H9 (cell line): ENCODE measurements at regions not wholly inside any gene's neighbourhood (a gene's known extent, or its start where the extent isn't known, plus 50 kb on each side); places are given as distances from the start of the nearest gene placed in this dataset.

Experiments used
- DNase-seq: peaks from one replicate; pipeline ENCODE4 v3.0.0-alpha.2; 2017
- H2AFZ ChIP-seq: one replicate; pipeline ENCODE4 v1.6.1; 2013; ENCODE audit warnings: mild to moderate bottlenecking, low read length, control low read depth, moderate library complexity
- H2AK5ac ChIP-seq: 2 replicates; pipeline ENCODE4 v1.6.1; 2013; ENCODE audit warnings: low read length, control low read depth, mixed read lengths; ENCODE audit not compliant: insufficient read length
- H2BK120ac ChIP-seq: one replicate; pipeline ENCODE4 v1.6.1; 2013; ENCODE audit warnings: low read depth, mild to moderate bottlenecking, low read length, control low read depth, inconsistent platforms; ENCODE audit not compliant: poor library complexity, severe bottlenecking
- H2BK12ac ChIP-seq: 2 replicates; pipeline ENCODE4 v1.6.1; 2013; ENCODE audit warnings: low read length, control low read depth, mixed read lengths, low read depth; ENCODE audit not compliant: insufficient read length
- H2BK15ac ChIP-seq: 2 replicates; pipeline ENCODE4 v1.6.1; 2013; ENCODE audit warnings: low read depth, low read length, control low read depth
- H2BK20ac ChIP-seq: one replicate; pipeline ENCODE4 v1.6.1; 2013; ENCODE audit warnings: low read depth, mild to moderate bottlenecking, low read length, control low read depth, inconsistent platforms; ENCODE audit not compliant: poor library complexity, severe bottlenecking
- H2BK5ac ChIP-seq: 2 replicates; pipeline ENCODE4 v1.6.1; 2013; ENCODE audit warnings: low read length, control low read depth, mixed read lengths; ENCODE audit not compliant: insufficient read length
- H3K14ac ChIP-seq: 2 replicates; pipeline ENCODE4 v1.6.1; 2013; ENCODE audit warnings: low read length, control low read depth; ENCODE audit not compliant: insufficient read depth
- H3K18ac ChIP-seq: 2 replicates; pipeline ENCODE4 v1.6.1; 2013; ENCODE audit warnings: low read depth, mild to moderate bottlenecking, mixed read lengths, low read length, control low read depth; ENCODE audit not compliant: insufficient read length
- H3K23ac ChIP-seq: 2 replicates; pipeline ENCODE4 v1.6.1; 2013; ENCODE audit warnings: low read length, control low read depth, mixed read lengths, low read depth; ENCODE audit not compliant: insufficient read length
- H3K23me2 ChIP-seq: 2 replicates; pipeline ENCODE4 v1.6.1; 2013; ENCODE audit warnings: low read depth, mild to moderate bottlenecking, mixed read lengths, low read length, control low read depth; ENCODE audit not compliant: insufficient read length, poor library complexity, severe bottlenecking
- H3K27ac ChIP-seq: 2 replicates; pipeline ENCODE4 v1.5.1; 2013; ENCODE audit warnings: low read length, control low read depth, mixed read lengths, low read depth; ENCODE audit not compliant: insufficient read length
- H3K27me3 ChIP-seq: 2 replicates; pipeline ENCODE4 v1.6.1; 2013; ENCODE audit warnings: low read length, control low read depth, inconsistent platforms; ENCODE audit not compliant: insufficient read depth
- H3K4ac ChIP-seq: 2 replicates; pipeline ENCODE4 v1.6.1; 2013; ENCODE audit warnings: low read depth, mild to moderate bottlenecking, control low read depth, inconsistent platforms, low read length, moderate library complexity
- H3K4me1 ChIP-seq: 2 replicates; pipeline ENCODE4 v1.6.1; 2013; ENCODE audit warnings: low read length, control low read depth, inconsistent platforms; ENCODE audit not compliant: insufficient read depth
- H3K4me2 ChIP-seq: 2 replicates; pipeline ENCODE4 v1.6.1; 2013; ENCODE audit warnings: low read length, control low read depth, mixed read lengths; ENCODE audit not compliant: insufficient read length, insufficient read depth
- H3K56ac ChIP-seq: 2 replicates; pipeline ENCODE4 v1.6.1; 2013; ENCODE audit warnings: low read depth, mild to moderate bottlenecking, mixed read lengths, low read length, control low read depth; ENCODE audit not compliant: insufficient read length
- H3K79me1 ChIP-seq: 2 replicates; pipeline ENCODE4 v1.6.1; 2013; ENCODE audit warnings: low read depth, mild to moderate bottlenecking, moderate library complexity, low read length, control low read depth, inconsistent platforms; ENCODE audit not compliant: insufficient read depth, poor library complexity, severe bottlenecking
- H3K79me2 ChIP-seq: 2 replicates; pipeline ENCODE4 v1.6.1; 2013; ENCODE audit warnings: low read length, control low read depth, inconsistent platforms; ENCODE audit not compliant: insufficient read depth
- H3K9ac ChIP-seq: 2 replicates; pipeline ENCODE4 v1.6.1; 2013; ENCODE audit warnings: low read length, control low read depth, mixed read lengths; ENCODE audit not compliant: insufficient read length; ENCODE audit errors: extremely low read depth
- H3K9me3 ChIP-seq: one replicate; pipeline ENCODE4 v1.6.1; 2013; ENCODE audit warnings: low read depth, low read length, inconsistent platforms; ENCODE audit not compliant: control insufficient read depth
- H3T11ph ChIP-seq: one replicate; pipeline ENCODE4 v1.6.1; 2013; ENCODE audit warnings: mild to moderate bottlenecking, low read length, control low read depth, inconsistent platforms
- H4K20me1 ChIP-seq: one replicate; pipeline ENCODE4 v1.6.1; 2013; ENCODE audit not compliant: control insufficient read depth, insufficient read length, insufficient read depth
- H4K5ac ChIP-seq: 2 replicates; pipeline ENCODE4 v1.6.1; 2013; ENCODE audit warnings: low read depth, mild to moderate bottlenecking, mixed read lengths, low read length, control low read depth; ENCODE audit not compliant: insufficient read length
- H4K8ac ChIP-seq: replicated peaks from 2 replicates; pipeline ENCODE4 v1.6.1; 2013; ENCODE audit warnings: low read length, control low read depth, mixed read lengths, low read depth; ENCODE audit not compliant: insufficient read length
- H4K91ac ChIP-seq: 2 replicates; pipeline ENCODE4 v1.6.1; 2013; ENCODE audit warnings: low read depth, mild to moderate bottlenecking, moderate library complexity, mixed read lengths, low read length, control low read depth; ENCODE audit not compliant: insufficient read length
- H3K27ac Mint-ChIP-seq, 3 experiments: 2 replicates in 2 of 3; 3 replicates in 1 of 3; pipeline ENCODE4 v1.8.0; 2020 to 2021; ENCODE audit warnings: mixed read lengths in 3 of 3, mild to moderate bottlenecking in 1 of 3, moderate library complexity in 1 of 3
- H3K27me3 Mint-ChIP-seq: 2 replicates; pipeline ENCODE4 v1.8.0; 2021; ENCODE audit warnings: low read depth, mild to moderate bottlenecking, moderate library complexity, mixed read lengths
- H3K36me3 Mint-ChIP-seq, 3 experiments: 2 replicates in 2 of 3; 3 replicates in 1 of 3; pipeline ENCODE4 v1.8.0; 2020 to 2021; ENCODE audit warnings: low read depth in 3 of 3, mixed read lengths in 3 of 3; ENCODE audit not compliant: insufficient read depth in 1 of 3
- H3K4me1 Mint-ChIP-seq, 2 experiments: 2 replicates each; pipeline ENCODE4 v1.8.0; 2020; ENCODE audit warnings: mixed read lengths in 2 of 2
- H3K4me3 Mint-ChIP-seq, 2 experiments: 2 replicates in 1 of 2; 3 replicates in 1 of 2; pipeline ENCODE4 v1.8.0; 2020 to 2021; ENCODE audit warnings: mild to moderate bottlenecking in 2 of 2, mixed read lengths in 2 of 2, moderate library complexity in 1 of 2
- H3K9me3 Mint-ChIP-seq, 2 experiments: 2 replicates in 1 of 2; 3 replicates in 1 of 2; pipeline ENCODE4 v1.8.0; 2020; ENCODE audit warnings: mild to moderate bottlenecking in 2 of 2, mixed read lengths in 2 of 2, moderate library complexity in 1 of 2
- WGBS: extraction: QIAGEN DNeasy Blood & Tissue Kit; methylation state at CpG from one replicate; pipeline ENCODE4 v1.1.7; 2013; ENCODE audit warnings: missing lambda C conversion rate, low lambda C conversion rate, mixed read lengths; ENCODE audit not compliant: insufficient read length; ENCODE audit errors: extremely low coverage; 5-methylcytosine and 5-hydroxymethylcytosine counted together
- TF ChIP-seq, protein P1 (sequence below): fragments of 200-600 bp; sonication (generic); conservative IDR thresholded peaks from 3 replicates; pipeline ENCODE4 v1.8.0; 2021; ENCODE audit warnings: antibody characterized with exemption, mild to moderate bottlenecking

DNA sequence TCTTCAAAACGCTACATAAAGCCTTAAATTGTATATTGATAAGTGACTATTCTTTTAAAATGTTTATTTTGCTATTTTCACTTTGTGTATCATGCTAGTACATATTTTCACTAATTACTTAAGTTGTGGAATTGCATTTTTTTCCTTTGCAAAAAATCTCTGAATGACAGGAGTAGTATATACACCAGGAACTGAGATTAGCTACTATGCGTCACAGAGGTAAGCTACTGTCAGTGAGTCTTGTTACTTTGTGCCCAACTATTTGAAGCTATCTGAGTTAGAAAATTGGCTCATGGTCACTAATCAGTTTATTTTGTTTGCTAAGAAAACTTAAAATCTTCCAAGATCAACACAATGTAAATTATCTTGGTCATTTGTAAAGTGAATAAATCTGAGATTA lies 887.4 kb downstream of the TMTC2 start:
- no peaks in the 10 kb centered on the region for H3K79me2 ChIP-seq
- no peaks in the 10 kb centered on the region for H3K9me3 ChIP-seq
- no peak overlapping the region for H4K5ac ChIP-seq
- TF ChIP-seq, protein P1, sequence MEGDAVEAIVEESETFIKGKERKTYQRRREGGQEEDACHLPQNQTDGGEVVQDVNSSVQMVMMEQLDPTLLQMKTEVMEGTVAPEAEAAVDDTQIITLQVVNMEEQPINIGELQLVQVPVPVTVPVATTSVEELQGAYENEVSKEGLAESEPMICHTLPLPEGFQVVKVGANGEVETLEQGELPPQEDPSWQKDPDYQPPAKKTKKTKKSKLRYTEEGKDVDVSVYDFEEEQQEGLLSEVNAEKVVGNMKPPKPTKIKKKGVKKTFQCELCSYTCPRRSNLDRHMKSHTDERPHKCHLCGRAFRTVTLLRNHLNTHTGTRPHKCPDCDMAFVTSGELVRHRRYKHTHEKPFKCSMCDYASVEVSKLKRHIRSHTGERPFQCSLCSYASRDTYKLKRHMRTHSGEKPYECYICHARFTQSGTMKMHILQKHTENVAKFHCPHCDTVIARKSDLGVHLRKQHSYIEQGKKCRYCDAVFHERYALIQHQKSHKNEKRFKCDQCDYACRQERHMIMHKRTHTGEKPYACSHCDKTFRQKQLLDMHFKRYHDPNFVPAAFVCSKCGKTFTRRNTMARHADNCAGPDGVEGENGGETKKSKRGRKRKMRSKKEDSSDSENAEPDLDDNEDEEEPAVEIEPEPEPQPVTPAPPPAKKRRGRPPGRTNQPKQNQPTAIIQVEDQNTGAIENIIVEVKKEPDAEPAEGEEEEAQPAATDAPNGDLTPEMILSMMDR = no peak
- H2BK15ac ChIP-seq = no peak overlapping the region
- no CpG with 5 or more reads among the region's 2 CpGs for WGBS
- no peaks in the 10 kb centered on the region for H3K27me3 ChIP-seq
- no peak overlapping the region for H2AFZ ChIP-seq
- H4K20me1 ChIP-seq = no peaks in the 10 kb centered on the region
- H3K9ac ChIP-seq = no peak overlapping the region
- H3K4me2 ChIP-seq = no peak overlapping the region
- H3K18ac ChIP-seq = no peak overlapping the region
- H3K4me1 ChIP-seq = no peaks in the 10 kb centered on the region
- Mint-ChIP-seq H3K27me3 (no peaks in the 10 kb centered on the region), H3K4me1 (no peaks in the 10 kb centered on the region), H3K4me3 (no peak overlapping the region), H3K9me3 (peaks cover 0 to 5% of the 10 kb centered on the region in 2 experiments; a peak in 2 of 5 replicates), H3K36me3 (peaks cover 4 to 5% (median 4%) of the 10 kb centered on the region in 3 experiments; a peak in 3 of 7 replicates), H3K27ac (no peak overlapping the region)
- no peak overlapping the region for H2BK120ac ChIP-seq
- H3K79me1 ChIP-seq = no peaks in the 10 kb centered on the region
- H3K23ac ChIP-seq = no peak overlapping the region
- no peak overlapping the region for H4K8ac ChIP-seq
- H3K56ac ChIP-seq = no peak overlapping the region
- H3K14ac ChIP-seq = no peak overlapping the region
- no peak overlapping the region for H3K27ac ChIP-seq
- no peaks in the 10 kb centered on the region for H3K23me2 ChIP-seq
- H3K4ac ChIP-seq = no peak overlapping the region
- no peak overlapping the region for H2AK5ac ChIP-seq
- DNase-seq = no peak
- no peak overlapping the region for H2BK12ac ChIP-seq
- no peak overlapping the region for H2BK20ac ChIP-seq
- no peak overlapping the region for H3T11ph ChIP-seq
- no peak overlapping the region for H4K91ac ChIP-seq
- no peak overlapping the region for H2BK5ac ChIP-seq
